Panc1 (cell line): ENCODE measurements at regions not wholly inside any gene's neighbourhood (a gene's known extent, or its start where the extent isn't known, plus 50 kb on each side); places are given as distances from the start of the nearest gene placed in this dataset.

Experiments used
- ATAC-seq: fragments of 200-7000 bp; cut with Tn5 transposase; 2 replicates; pipeline ENCODE4 v1.9.1; 2020; ENCODE audit warnings: mild to moderate bottlenecking, moderate library complexity
- BruUV-seq: library from RNA; stranded (reverse); fragments of 400-500 nt; replicated peaks from 2 replicates; lab custom pipeline; 2021; lab: Mats Ljungman, UMichigan
- CTCF ChIA-PET: fragments of 300-600 bp; sonication (Branson Sonifier 250); formaldehyde crosslinking; loops from one replicate; lab custom pipeline; 2022; ENCODE audit warnings: antibody characterized with exemption; lab: Charles Lee
- POLR2A ChIA-PET: fragments of 300-600 bp; sonication (Branson Sonifier 250); formaldehyde crosslinking; loops from one replicate; lab custom pipeline; 2022; ENCODE audit warnings: antibody characterized with exemption; lab: Charles Lee
- DNase-seq: peaks from one replicate; pipeline ENCODE4 v3.0.0-alpha.2; 2010; ENCODE audit warnings: low read depth, low spot score
- H3K27ac ChIP-seq: 2 replicates; pipeline ENCODE4 v1.5.1; 2011; ENCODE audit warnings: mild to moderate bottlenecking, low read length, inconsistent platforms
- H3K27me3 ChIP-seq: fragments of 200-500 bp; sonication (Bioruptor generic); 2 replicates; pipeline ENCODE4 v1.6.0; 2014; ENCODE audit warnings: low read length, inconsistent platforms; ENCODE audit not compliant: control insufficient read depth, insufficient read depth
- H3K36me3 ChIP-seq: fragments of 200-500 bp; sonication (Bioruptor generic); 2 replicates; pipeline ENCODE4 v1.5.1; 2014; ENCODE audit warnings: inconsistent platforms, mild to moderate bottlenecking, low read length, moderate library complexity; ENCODE audit not compliant: control insufficient read depth, insufficient read depth
- H3K4me1 ChIP-seq: 2 replicates; pipeline ENCODE4 v1.5.1; 2011; ENCODE audit warnings: inconsistent platforms, mild to moderate bottlenecking, low read length, moderate library complexity; ENCODE audit not compliant: control insufficient read depth, insufficient read depth
- H3K4me3 ChIP-seq, 2 experiments: 2 replicates each; pipeline ENCODE4 v1.5.1; 2011 to 2012; ENCODE audit warnings: low read depth in 2 of 2, low read length in 2 of 2, mild to moderate bottlenecking in 2 of 2, inconsistent platforms in 1 of 2, moderate library complexity in 1 of 2
- H3K9me3 ChIP-seq: fragments of 200-500 bp; sonication (Bioruptor generic); 2 replicates; pipeline ENCODE4 v1.5.1; 2014; ENCODE audit warnings: low read depth, mild to moderate bottlenecking, inconsistent platforms, low read length, moderate library complexity; ENCODE audit not compliant: control insufficient read depth, insufficient read depth
- CTCF ChIP-seq: fragments of 450-650 bp; IDR thresholded peaks from 2 replicates; pipeline ENCODE4 v1.5.1; 2017; ENCODE audit warnings: mild to moderate bottlenecking
- POLR2AphosphoS5 ChIP-seq: IDR thresholded peaks from 2 replicates; pipeline ENCODE4 v1.6.1; 2012; ENCODE audit warnings: mild to moderate bottlenecking, low read depth, low read length, moderate library complexity
- REST ChIP-seq, 2 experiments: IDR thresholded peaks; 2 replicates each; pipeline ENCODE4 v1.6.1; 2011 to 2012; ENCODE audit warnings: low read depth in 2 of 2, control low read depth in 1 of 2, low read length in 1 of 2, mild to moderate bottlenecking in 1 of 2, moderate library complexity in 1 of 2; ENCODE audit not compliant: insufficient read depth in 1 of 2
- SIN3A ChIP-seq: IDR thresholded peaks from 2 replicates; pipeline ENCODE4 v1.6.1; 2012; ENCODE audit warnings: low read depth, mild to moderate bottlenecking, low read length, moderate library complexity, borderline replicate concordance; ENCODE audit not compliant: insufficient read depth
- TCF7L2 ChIP-seq: IDR thresholded peaks from 2 replicates; pipeline ENCODE4 v1.6.1; 2011; ENCODE audit warnings: mild to moderate bottlenecking, low read depth, low read length, inconsistent platforms
- in situ Hi-C: cut with HindIII; loops from 2 replicates; pipeline ENCODE4 v1.10.0; 2016; ENCODE audit warnings: low sequenced_read_pairs, low pct_unique_long_range_greater_than_20kb
- intact Hi-C: fragments of 100-400 bp; cut with micrococcal nuclease; formaldehyde crosslinking; loops from one replicate; pipeline ENCODE4 v1.10.0; 2022; ENCODE audit not compliant: unreplicated experiment

- DNase-seq, result no peak
- no TSS peak for BruUV-seq
- Histone ChIP-seq H3K4me3 (no peak overlapping the region), H3K9me3 (no peaks in the 10 kb centered on the region), H3K36me3 (no peaks in the 10 kb centered on the region), H3K4me1 (peaks cover 15% of the 10 kb centered on the region), H3K27me3 (no peaks in the 10 kb centered on the region), H3K27ac (no peak overlapping the region)
- CTCF ChIA-PET, result no interaction called here
- ATAC-seq, result no peak
- intact Hi-C loops, result no loop called here
- POLR2A ChIA-PET, result no interaction called here
- no peak for TF ChIP-seq SIN3A
- TF ChIP-seq REST (IDR thresholded peaks at IDR 0.05; ENCODE audit: insufficient read depth in 1 of 2, low read depth in 2 of 2, low read length in 1 of 2), result no peak
- TF ChIP-seq CTCF, result no peak
- TF ChIP-seq TCF7L2, result no peak
- no peak for TF ChIP-seq POLR2AphosphoS5
- in situ Hi-C loops, result no loop called here
These were observed 172.1 kb upstream of the IL12A start for GRCh38 chr3:159816512-159816911.

DNA sequence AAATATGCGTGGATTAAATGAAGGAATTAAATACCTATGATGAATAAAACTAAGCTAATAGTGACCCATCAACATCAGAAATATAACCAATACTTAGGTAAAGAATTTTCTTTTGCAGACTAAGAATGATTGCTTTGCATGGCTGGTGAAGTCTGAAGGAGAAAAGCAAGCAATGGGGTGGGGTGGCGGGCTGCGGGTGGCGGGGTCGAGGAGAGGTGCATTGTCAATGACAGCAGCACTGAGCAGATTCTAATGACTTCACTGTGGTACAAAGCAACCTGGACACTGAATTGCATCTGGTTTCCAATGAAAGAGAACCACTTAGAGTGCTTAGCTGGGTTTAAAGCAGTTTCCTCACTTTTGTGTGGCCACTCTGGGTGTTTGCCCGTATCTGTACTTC lies 171.5 kb upstream of the IL12A start:
- peaks cover 16% of the 10 kb centered on the region for H3K4me1 ChIP-seq
- DNase-seq, result no peak
- no peak overlapping the region for H3K27ac ChIP-seq
- no peaks in the 10 kb centered on the region for H3K27me3 ChIP-seq
- no peak overlapping the region for H3K4me3 ChIP-seq
- ATAC-seq, result no peak
- POLR2A ChIA-PET, result no interaction called here
- H3K36me3 ChIP-seq, result no peaks in the 10 kb centered on the region
- in situ Hi-C loops (no loop called here), intact Hi-C loops (no loop called here)
- TF ChIP-seq CTCF (no peak), REST (IDR thresholded peaks at IDR 0.05; ENCODE audit: insufficient read depth in 1 of 2, low read depth in 2 of 2, low read length in 1 of 2) (no peak), POLR2AphosphoS5 (no peak), TCF7L2 (no peak), SIN3A (no peak)
- no peaks in the 10 kb centered on the region for H3K9me3 ChIP-seq
- CTCF ChIA-PET, result no interaction called here
- BruUV-seq, result no TSS peak
